ENCODE measurements at regions not wholly inside any gene's neighbourhood (a gene's known extent, or its start where the extent isn't known, plus 50 kb on each side); places are given as distances from the start of the nearest gene placed in this dataset.

DNA sequence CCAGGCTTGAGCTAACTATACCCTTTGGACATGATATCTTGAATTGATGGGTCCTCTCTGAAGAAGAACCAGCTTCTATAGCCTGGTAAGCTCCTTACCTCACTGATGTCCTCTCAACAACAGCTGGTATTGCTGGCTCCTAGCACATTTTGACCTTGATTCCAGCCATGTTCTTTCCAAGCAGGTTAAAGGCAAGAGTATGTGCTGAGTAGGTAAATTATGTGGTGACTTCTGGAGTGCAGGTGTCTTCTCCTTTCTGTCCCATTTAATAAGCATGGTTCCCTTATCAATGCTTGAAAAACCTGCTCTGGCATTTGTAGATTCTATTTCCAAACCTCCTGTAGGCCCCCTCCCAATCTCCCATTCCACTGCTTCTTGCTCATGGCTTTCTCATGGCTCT is 300.1 kb downstream of the UTP18 start:
- Histone ChIP-seq H3K4me1 (ENCODE audit: control insufficient read depth in 1 of 2, insufficient read depth in 2 of 2, low read length in 2 of 2) (no peaks in the 10 kb centered on the region), H3K36me3 (ENCODE audit: control insufficient read depth in 1 of 2, insufficient read depth in 2 of 2, low read length in 2 of 2) (no peaks in the 10 kb centered on the region), H3K27ac (ENCODE audit: low read length) (no peak overlapping the region), H3K4me3 (ENCODE audit: low read depth in 1 of 2, low read length in 2 of 2) (no peak overlapping the region), H3K9me3 (ENCODE audit: control insufficient read depth in 1 of 2, low read length in 2 of 2) (no peaks in the 10 kb centered on the region), H3K27me3 (ENCODE audit: low read depth, low read length) (no peaks in the 10 kb centered on the region)

DNA sequence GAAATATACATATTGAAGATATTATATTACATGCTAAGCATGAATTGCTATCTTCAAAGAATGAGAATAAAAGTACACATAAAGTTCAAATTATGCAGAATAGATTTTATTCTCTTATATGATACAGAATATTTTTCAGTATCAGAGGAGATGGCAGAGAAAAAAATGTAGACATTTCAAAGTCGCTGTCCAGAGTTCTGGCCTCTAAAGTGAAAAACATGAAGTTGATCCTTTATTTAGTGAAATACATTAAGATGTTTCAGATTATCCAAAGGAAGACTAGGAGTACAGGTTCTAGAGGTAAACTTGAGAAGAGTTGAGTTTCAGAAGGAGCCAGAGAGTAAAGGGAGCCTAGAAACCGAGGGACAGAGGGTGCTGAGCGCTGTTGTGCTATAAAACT is 303.6 kb downstream of the UTP18 start:
- no peaks in the 10 kb centered on the region for H3K4me1 ChIP-seq (ENCODE audit: control insufficient read depth in 1 of 2, insufficient read depth in 2 of 2, low read length in 2 of 2)
- no peaks in the 10 kb centered on the region for H3K36me3 ChIP-seq (ENCODE audit: control insufficient read depth in 1 of 2, insufficient read depth in 2 of 2, low read length in 2 of 2)
- H3K4me3 ChIP-seq (ENCODE audit: low read depth in 1 of 2, low read length in 2 of 2): no peak overlapping the region
- no peaks in the 10 kb centered on the region for H3K27me3 ChIP-seq (ENCODE audit: low read depth, low read length)
- H3K9me3 ChIP-seq (ENCODE audit: control insufficient read depth in 1 of 2, low read length in 2 of 2): no peaks in the 10 kb centered on the region
- H3K27ac ChIP-seq (ENCODE audit: low read length): no peak overlapping the region

DNA sequence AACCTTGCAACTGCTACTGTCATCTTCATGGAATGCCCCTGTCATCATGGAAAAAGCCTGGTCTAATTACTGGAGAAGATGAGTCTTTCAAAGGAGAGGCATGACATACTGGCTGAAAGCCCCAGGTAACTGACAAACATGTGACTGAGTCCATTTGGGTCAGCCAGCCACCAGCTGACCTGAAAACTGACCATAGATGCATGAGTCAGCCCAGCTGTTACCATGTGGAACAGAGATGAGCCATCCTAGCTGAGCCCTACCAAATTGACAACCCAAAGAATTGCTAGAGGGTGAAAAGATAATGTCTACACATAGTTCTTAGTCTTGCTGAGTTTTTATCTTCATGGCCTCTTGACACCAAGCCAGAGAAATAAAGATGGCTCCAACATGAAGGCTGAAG is 311.8 kb downstream of the UTP18 start:
- Histone ChIP-seq H3K27ac (ENCODE audit: low read length) (no peak overlapping the region), H3K27me3 (ENCODE audit: low read depth, low read length) (no peaks in the 10 kb centered on the region), H3K9me3 (ENCODE audit: control insufficient read depth in 1 of 2, low read length in 2 of 2) (no peaks in the 10 kb centered on the region), H3K4me1 (ENCODE audit: control insufficient read depth in 1 of 2, insufficient read depth in 2 of 2, low read length in 2 of 2) (no peaks in the 10 kb centered on the region), H3K36me3 (ENCODE audit: control insufficient read depth in 1 of 2, insufficient read depth in 2 of 2, low read length in 2 of 2) (no peaks in the 10 kb centered on the region), H3K4me3 (ENCODE audit: low read depth in 1 of 2, low read length in 2 of 2) (no peak overlapping the region)

All from muscle layer of duodenum (tissue), 2 donors.